Heart left ventricle (tissue), 13 donors: ENCODE measurements at regions not wholly inside any gene's neighbourhood (a gene's known extent, or its start where the extent isn't known, plus 50 kb on each side); places are given as distances from the start of the nearest gene placed in this dataset.

Source experiments
- CTCF ChIP-seq, 12 donors: fragments of 200-600 bp; sonication (generic) in 4 of 12; IDR thresholded peaks; one replicate each; pipeline versions ENCODE4 v1.5.0 to v1.8.0; 2018 to 2022; ENCODE audit warnings: antibody characterized with exemption in 12 of 12, mild to moderate bottlenecking in 5 of 12
- POLR2A ChIP-seq, 2 donors: fragments of 450-650 bp; IDR thresholded peaks; one replicate each; pipeline ENCODE4 v1.6.1; 2017; ENCODE audit warnings: antibody characterized with exemption in 2 of 2, mild to moderate bottlenecking in 2 of 2, moderate library complexity in 2 of 2
- donor health status: ischemic (EF 13 %, LVEDD 7.1; RV severe dilation, severe dysfunction).
- donor health status: DM: no; HTN: yes; CAD: no.
- donor health status: DM: no; HTN: no; CAD: no.
- donor health status: ischemic (EF 25% LVEDD 6.9; RV normal size, moderate dysfunction).
- donor health status: ischemic (EF 25% LVEDD 5.7; RV mildly dilated, moderate dysfunction).
- donor health status: ischemic (EF 35%, LVEDD 5.7; RV mildly dilated, moderate dysfunction).
- donor health status: nonischemic (EF 11% LVEDD 7.7; RV severe dilation, severe dysfunction).
- donor health status: DM: yes; HTN: yes; CAD: no.
- donor health status: PGD.
- donor health status: ischemic (EF 29% LVEDD 5.4; RV normal size, mild dysfunction).
- donor health status: nonischemic (EF 23%, LVEDD 6.1; RV moderate dilation, normal function).

GRCh38 chr6:105501826-105502344, 99.0 kb upstream of the PREP start:
- TF ChIP-seq CTCF (IDR thresholded peaks at IDR 0.05) (no peak), POLR2A (IDR thresholded peaks at IDR 0.05) (no peak)
